CD4-positive, alpha-beta T cell (primary cell): ENCODE measurements at regions not wholly inside any gene's neighbourhood (a gene's known extent, or its start where the extent isn't known, plus 50 kb on each side); places are given as distances from the start of the nearest gene placed in this dataset.

Experiments used
- ATAC-seq: fragments of 200-7000 bp; cut with Tn5 transposase; one replicate; pipeline ENCODE4 v1.10.0; 2022; ENCODE audit warnings: mild to moderate bottlenecking; ENCODE audit not compliant: poor library complexity
- CTCF ChIA-PET: fragments of 350-600 bp; sonication (Branson Sonifier 250); formaldehyde crosslinking; loops from one replicate; lab custom pipeline; 2021; ENCODE audit warnings: antibody characterized with exemption, inconsistent platforms; lab: Charles Lee
- POLR2A ChIA-PET: fragments of 350-600 bp; sonication (Branson Sonifier 250); formaldehyde crosslinking; loops from one replicate; lab custom pipeline; 2021; ENCODE audit warnings: antibody characterized with exemption, inconsistent platforms; lab: Charles Lee
- DNase-seq, 14 experiments: peaks; one replicate each; pipeline ENCODE4 v3.0.0-alpha.2; 2013 to 2020; ENCODE audit warnings: mixed read lengths in 2 of 14
- H3K27ac ChIP-seq, 2 donors: one replicate each; pipeline versions ENCODE4 v1.5.1 to v1.7.0; 2013; ENCODE audit warnings: low read length in 2 of 2, low read depth in 1 of 2, mild to moderate bottlenecking in 1 of 2
- H3K27me3 ChIP-seq, 2 experiments: 1 replicate in 1 of 2; 2 replicates in 1 of 2; pipeline versions ENCODE4 v1.6.1 to v1.7.0; 2013; ENCODE audit warnings: low read length in 2 of 2, control low read depth in 1 of 2, mild to moderate bottlenecking in 1 of 2, moderate library complexity in 1 of 2; ENCODE audit not compliant: insufficient read depth in 2 of 2, control insufficient read depth in 1 of 2
- H3K36me3 ChIP-seq: one replicate; pipeline ENCODE4 v1.6.1; 2013; ENCODE audit warnings: low read length, control low read depth; ENCODE audit not compliant: insufficient read depth
- H3K4me1 ChIP-seq: one replicate; pipeline ENCODE4 v1.6.1; 2013; ENCODE audit warnings: low read length, control low read depth; ENCODE audit not compliant: insufficient read depth
- H3K4me3 ChIP-seq: one replicate; pipeline ENCODE4 v1.5.1; 2013; ENCODE audit warnings: mild to moderate bottlenecking, low read length, moderate library complexity
- H3K9me3 ChIP-seq, 2 experiments: 1 replicate in 1 of 2; 2 replicates in 1 of 2; pipeline versions ENCODE4 v1.6.1 to v1.7.0; 2013; ENCODE audit warnings: low read length in 2 of 2, mild to moderate bottlenecking in 2 of 2, control low read depth in 1 of 2, moderate library complexity in 1 of 2; ENCODE audit not compliant: control insufficient read depth in 1 of 2, insufficient read depth in 1 of 2
- H3K27ac Mint-ChIP-seq: one replicate; pipeline ENCODE4 v1.8.0; 2020; ENCODE audit warnings: mixed read lengths
- H3K27me3 Mint-ChIP-seq: one replicate; pipeline ENCODE4 v1.8.0; 2021; ENCODE audit warnings: mixed read lengths
- H3K36me3 Mint-ChIP-seq: one replicate; pipeline ENCODE4 v1.8.0; 2021; ENCODE audit warnings: low read depth, mixed read lengths
- H3K4me1 Mint-ChIP-seq: one replicate; pipeline ENCODE4 v1.8.0; 2021; ENCODE audit warnings: low read depth, mixed read lengths
- H3K4me3 Mint-ChIP-seq: one replicate; pipeline ENCODE4 v1.8.0; 2020; ENCODE audit warnings: mild to moderate bottlenecking, mixed read lengths
- H3K9me3 Mint-ChIP-seq: one replicate; pipeline ENCODE4 v1.8.0; 2020; ENCODE audit warnings: mixed read lengths
- CTCF ChIP-seq: fragments of 200-600 bp; IDR thresholded peaks from one replicate; pipeline ENCODE4 v1.8.0; 2022; ENCODE audit warnings: antibody characterized with exemption, mild to moderate bottlenecking
- intact Hi-C, 2 experiments: fragments of 100-400 bp; cut with DNase I in 1 of 2; cut with micrococcal nuclease in 1 of 2; formaldehyde crosslinking; loops; one replicate each; pipeline versions ENCODE4 v1.15.1 to v1.9.0; 2023 to 2025; cut with DNase I, micrococcal nuclease

GRCh38 chr6:14364370-14364769 lies 246.8 kb downstream of the CD83 start:
- Histone ChIP-seq H3K4me3 (no peak overlapping the region), H3K4me1 (no peaks in the 10 kb centered on the region), H3K9me3 (no peaks in the 10 kb centered on the region), H3K27ac (no peak overlapping the region), H3K27me3 (no peaks in the 10 kb centered on the region), H3K36me3 (no peaks in the 10 kb centered on the region)
- Mint-ChIP-seq H3K27me3 (no peaks in the 10 kb centered on the region), H3K4me1 (no peaks in the 10 kb centered on the region), H3K9me3 (no peaks in the 10 kb centered on the region), H3K27ac (no peak overlapping the region), H3K36me3 (no peaks in the 10 kb centered on the region), H3K4me3 (no peak overlapping the region)
- ATAC-seq (no peak), DNase-seq (no peak)
- intact Hi-C loops = no loop called here
- CTCF ChIA-PET = no interaction called here
- TF ChIP-seq CTCF = no peak
- POLR2A ChIA-PET = no interaction called here

GRCh38 chr6:14365393-14365792 lies 247.8 kb downstream of the CD83 start:
- no peak overlapping the region for H3K27ac ChIP-seq
- no peaks in the 10 kb centered on the region for H3K27me3 Mint-ChIP-seq
- intact Hi-C loops = no loop called here
- H3K4me1 ChIP-seq = no peaks in the 10 kb centered on the region
- DNase-seq = no peak
- H3K4me3 Mint-ChIP-seq = no peak overlapping the region
- no peaks in the 10 kb centered on the region for H3K36me3 Mint-ChIP-seq
- POLR2A ChIA-PET = no interaction called here
- no peaks in the 10 kb centered on the region for H3K27me3 ChIP-seq
- no peaks in the 10 kb centered on the region for H3K9me3 Mint-ChIP-seq
- no peak for TF ChIP-seq CTCF
- H3K4me1 Mint-ChIP-seq = no peaks in the 10 kb centered on the region
- CTCF ChIA-PET = no interaction called here
- no peak overlapping the region for H3K27ac Mint-ChIP-seq
- no peaks in the 10 kb centered on the region for H3K9me3 ChIP-seq
- H3K36me3 ChIP-seq = no peaks in the 10 kb centered on the region
- no peak for ATAC-seq
- H3K4me3 ChIP-seq = no peak overlapping the region

- Histone ChIP-seq H3K4me1 (no peaks in the 10 kb centered on the region), H3K27me3 (no peaks in the 10 kb centered on the region), H3K27ac (no peak overlapping the region), H3K4me3 (no peak overlapping the region), H3K9me3 (no peaks in the 10 kb centered on the region), H3K36me3 (no peaks in the 10 kb centered on the region)
- DNase-seq (no peak), ATAC-seq (no peak)
- H3K9me3 Mint-ChIP-seq = no peaks in the 10 kb centered on the region
- no peaks in the 10 kb centered on the region for H3K36me3 Mint-ChIP-seq
- H3K4me1 Mint-ChIP-seq = peaks cover 2% of the 10 kb centered on the region
- H3K27me3 Mint-ChIP-seq = no peaks in the 10 kb centered on the region
- intact Hi-C loops = no loop called here
- ChIA-PET CTCF (no interaction called here), POLR2A (no interaction called here)
- no peak overlapping the region for H3K4me3 Mint-ChIP-seq
- no peak for TF ChIP-seq CTCF
- no peak overlapping the region for H3K27ac Mint-ChIP-seq
Measured at GRCh38 chr6:14366315-14366714, 248.7 kb downstream of the CD83 start.
